ENCODE measurements at regions not wholly inside any gene's neighbourhood (a gene's known extent, or its start where the extent isn't known, plus 50 kb on each side); places are given as distances from the start of the nearest gene placed in this dataset.

- TF ChIP-seq CTCF (IDR thresholded peaks at IDR 0.05; ENCODE audit: low read length) (no peak), EZH2phosphoT487 (IDR thresholded peaks at IDR 0.05; ENCODE audit: low read length) (no peak), EZH2 (optimal IDR thresholded peaks at IDR 0.05; ENCODE audit: low read depth, low read length) (no peak)
Measured at GRCh38 chr11:41895081-41895480, 435.6 kb upstream of the LRRC4C start.

Measured in MM.1S (cell line).